Heart left ventricle (tissue), 13 donors: ENCODE measurements at regions not wholly inside any gene's neighbourhood (a gene's known extent, or its start where the extent isn't known, plus 50 kb on each side); places are given as distances from the start of the nearest gene placed in this dataset.

Source experiments
- CTCF ChIP-seq, 12 donors: fragments of 200-600 bp; sonication (generic) in 4 of 12; IDR thresholded peaks; one replicate each; pipeline versions ENCODE4 v1.5.0 to v1.8.0; 2018 to 2022; ENCODE audit warnings: antibody characterized with exemption in 12 of 12, mild to moderate bottlenecking in 5 of 12
- POLR2A ChIP-seq, 2 donors: fragments of 450-650 bp; IDR thresholded peaks; one replicate each; pipeline ENCODE4 v1.6.1; 2017; ENCODE audit warnings: antibody characterized with exemption in 2 of 2, mild to moderate bottlenecking in 2 of 2, moderate library complexity in 2 of 2
- donor health status: ischemic (EF 13 %, LVEDD 7.1; RV severe dilation, severe dysfunction).
- donor health status: DM: no; HTN: yes; CAD: no.
- donor health status: DM: no; HTN: no; CAD: no.
- donor health status: ischemic (EF 25% LVEDD 6.9; RV normal size, moderate dysfunction).
- donor health status: ischemic (EF 25% LVEDD 5.7; RV mildly dilated, moderate dysfunction).
- donor health status: ischemic (EF 35%, LVEDD 5.7; RV mildly dilated, moderate dysfunction).
- donor health status: nonischemic (EF 11% LVEDD 7.7; RV severe dilation, severe dysfunction).
- donor health status: DM: yes; HTN: yes; CAD: no.
- donor health status: PGD.
- donor health status: ischemic (EF 29% LVEDD 5.4; RV normal size, mild dysfunction).
- donor health status: nonischemic (EF 23%, LVEDD 6.1; RV moderate dilation, normal function).

- no peak for TF ChIP-seq CTCF (IDR thresholded peaks at IDR 0.05)
- TF ChIP-seq POLR2A (IDR thresholded peaks at IDR 0.05): no peak
Observed at GRCh38 chr21:27112186-27112585, 145.3 kb upstream of the ADAMTS5 start.
